GM18868 (cell line): ENCODE measurements at regions not wholly inside any gene's neighbourhood (a gene's known extent, or its start where the extent isn't known, plus 50 kb on each side); places are given as distances from the start of the nearest gene placed in this dataset.

Source experiments
- ATAC-seq: cut with Tn5 transposase; IDR thresholded peaks from one replicate; pipeline ENCODE4 v1.9.1; 2021; ENCODE audit warnings: mild to moderate bottlenecking, moderate library complexity; ENCODE audit not compliant: unreplicated experiment

- no peak for ATAC-seq
Measured at GRCh38 chr5:158172005-158172404, 313.1 kb upstream of the CLINT1 start.

- no peak for ATAC-seq
Measured at GRCh38 chr5:158170534-158170933, 311.6 kb upstream of the CLINT1 start.

- ATAC-seq = no peak
Measured at GRCh38 chr5:158170060-158170459, 311.1 kb upstream of the CLINT1 start.

- no peak for ATAC-seq
Measured at GRCh38 chr5:158166424-158166823, 307.5 kb upstream of the CLINT1 start.

- no peak for ATAC-seq
Measured at GRCh38 chr5:158165647-158166046, 306.7 kb upstream of the CLINT1 start.

GRCh38 chr5:158164296-158165047 lies 305.5 kb upstream of the CLINT1 start:
- ATAC-seq = no peak

GRCh38 chr5:158163451-158164295 lies 304.7 kb upstream of the CLINT1 start:
- ATAC-seq = no peak

- no peak for ATAC-seq
Measured at GRCh38 chr5:158162479-158163034, 303.6 kb upstream of the CLINT1 start.

- no peak for ATAC-seq
Measured at GRCh38 chr5:158162026-158162425, 303.1 kb upstream of the CLINT1 start.

GRCh38 chr5:158159621-158160020 lies 300.7 kb upstream of the CLINT1 start:
- ATAC-seq = no peak

- no peak for ATAC-seq
Measured at GRCh38 chr5:158155811-158156505, 297.0 kb upstream of the CLINT1 start.

GRCh38 chr5:158155067-158155466 lies 296.1 kb upstream of the CLINT1 start:
- no peak for ATAC-seq

- no peak for ATAC-seq
Measured at GRCh38 chr5:158154226-158155005, 295.5 kb upstream of the CLINT1 start.

GRCh38 chr5:158153508-158153907 lies 294.6 kb upstream of the CLINT1 start:
- ATAC-seq = no peak

- no peak for ATAC-seq
Measured at GRCh38 chr5:158152136-158152535, 293.2 kb upstream of the CLINT1 start.

- no peak for ATAC-seq
Measured at GRCh38 chr5:158147227-158147626, 288.3 kb upstream of the CLINT1 start.

GRCh38 chr5:158145827-158146226 lies 286.9 kb upstream of the CLINT1 start:
- ATAC-seq = no peak

GRCh38 chr5:158143081-158143480 lies 284.1 kb upstream of the CLINT1 start:
- no peak for ATAC-seq

GRCh38 chr5:158142156-158142555 lies 283.2 kb upstream of the CLINT1 start:
- no peak for ATAC-seq

GRCh38 chr5:158140120-158140731 lies 281.3 kb upstream of the CLINT1 start:
- no peak for ATAC-seq
